Muscle of back (tissue), 3 donors: ENCODE measurements at regions not wholly inside any gene's neighbourhood (a gene's known extent, or its start where the extent isn't known, plus 50 kb on each side); places are given as distances from the start of the nearest gene placed in this dataset.
A peak's percentile ranks its signal among the peaks of the same experiment; 100 is the strongest.
"Not testable (repeated sequence)": the region's sequence is repeated elsewhere in the genome, so short reads cannot be mapped to it uniquely, and the experiment has no call there.

Source experiments
- DNase-seq, 3 donors: peaks; one replicate each; pipeline versions ENCODE4 v3.0.0 to v3.0.0-alpha.2; 2013

GRCh38 chr2:52542297-52542696 is 1225.3 kb upstream of the CHAC2 start:
- DNase-seq = no peak

- peak in 1 of 3 donors; percentile 10 for DNase-seq
Measured at GRCh38 chr2:52539026-52539970, 1228.3 kb upstream of the CHAC2 start.

- DNase-seq = no peak
Measured at GRCh38 chr2:52537588-52537987, 1230.0 kb upstream of the CHAC2 start.

DNA sequence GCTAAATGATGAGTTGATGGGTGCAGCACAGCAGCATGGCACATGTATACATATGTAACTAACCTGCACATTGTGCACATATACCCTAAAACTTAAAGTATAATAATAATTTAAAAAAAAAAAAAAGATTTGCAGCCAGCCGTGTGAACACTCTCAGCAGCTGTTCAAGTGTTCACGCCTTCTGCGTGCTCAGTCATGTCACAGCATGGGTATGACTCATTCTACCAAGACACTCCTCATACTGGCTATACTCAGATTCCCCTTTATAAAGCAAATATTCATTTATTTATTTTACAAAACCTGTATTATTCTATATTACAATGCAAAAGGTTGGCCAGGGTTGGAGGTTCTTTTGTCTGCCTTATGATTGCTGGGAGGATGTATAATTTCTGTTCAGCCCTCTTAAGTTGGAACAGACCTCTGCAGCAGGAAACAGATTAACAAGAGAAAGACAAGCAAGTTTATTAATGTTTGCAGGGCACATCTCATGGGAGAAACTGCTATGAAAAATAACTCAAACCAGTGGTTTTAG is 1230.6 kb upstream of the CHAC2 start:
- DNase-seq = no peak

DNA sequence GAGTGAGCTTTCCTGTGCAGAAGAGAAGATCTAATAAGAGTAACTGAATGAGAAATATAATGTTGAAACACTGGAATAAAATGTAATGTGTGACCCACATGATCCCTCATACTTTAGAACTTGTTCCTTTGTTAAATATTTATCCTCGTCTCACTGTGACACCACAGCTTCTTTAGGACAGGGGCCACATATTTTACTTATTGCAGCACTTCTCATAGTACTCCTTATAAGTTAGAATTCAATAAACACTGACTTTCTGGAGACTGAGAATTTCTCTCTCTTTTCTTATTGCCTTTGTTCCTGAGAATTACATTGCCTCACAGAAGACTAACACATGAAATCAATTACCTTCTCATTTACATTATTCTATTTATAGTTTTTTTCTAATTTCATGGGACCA is 1234.6 kb upstream of the CHAC2 start:
- DNase-seq = peak in 1 of 3 donors; percentile 19

- no peak for DNase-seq
Measured at GRCh38 chr2:52526735-52527134, 1240.9 kb upstream of the CHAC2 start.

DNA sequence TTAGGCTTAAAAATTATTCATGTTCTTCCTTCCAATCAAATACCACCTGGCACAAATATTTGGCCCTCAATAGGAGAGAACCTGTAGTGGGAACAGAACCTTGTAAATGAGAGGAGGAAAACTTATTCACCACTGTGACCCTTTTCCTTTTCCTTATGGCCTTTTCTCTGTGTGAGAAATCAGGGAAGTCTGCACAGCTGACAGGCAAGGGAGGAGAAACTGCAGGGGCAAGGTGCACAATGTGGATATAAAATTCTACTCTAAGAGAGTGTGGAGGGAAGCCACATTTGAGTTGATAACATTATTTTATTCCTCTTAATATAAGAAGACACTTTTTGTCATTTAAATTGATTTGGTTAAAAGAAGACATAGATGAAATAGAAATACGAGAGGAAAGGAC is 1247.0 kb upstream of the CHAC2 start:
- DNase-seq = no peak

DNA sequence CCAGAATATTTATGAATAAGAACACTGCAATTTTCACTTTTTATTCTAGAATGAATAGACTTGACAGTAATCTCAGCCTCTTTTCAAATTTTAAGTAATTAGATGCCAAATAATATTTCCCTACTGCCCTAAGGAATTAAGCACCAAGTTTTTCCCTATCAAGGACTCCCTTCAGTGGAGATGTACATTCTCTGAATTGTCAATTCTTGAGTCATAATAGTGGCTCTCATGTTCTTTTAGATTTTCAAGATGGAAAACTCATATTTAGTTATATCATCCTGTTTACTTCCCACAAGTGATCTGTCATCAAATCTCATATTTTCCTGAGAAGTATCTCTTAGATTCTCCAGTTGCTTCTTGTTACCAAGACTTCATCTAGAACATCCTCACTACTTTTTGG is 1248.9 kb upstream of the CHAC2 start:
- DNase-seq = no peak

GRCh38 chr2:52512760-52513159 is 1254.8 kb upstream of the CHAC2 start:
- DNase-seq = no peak

DNA sequence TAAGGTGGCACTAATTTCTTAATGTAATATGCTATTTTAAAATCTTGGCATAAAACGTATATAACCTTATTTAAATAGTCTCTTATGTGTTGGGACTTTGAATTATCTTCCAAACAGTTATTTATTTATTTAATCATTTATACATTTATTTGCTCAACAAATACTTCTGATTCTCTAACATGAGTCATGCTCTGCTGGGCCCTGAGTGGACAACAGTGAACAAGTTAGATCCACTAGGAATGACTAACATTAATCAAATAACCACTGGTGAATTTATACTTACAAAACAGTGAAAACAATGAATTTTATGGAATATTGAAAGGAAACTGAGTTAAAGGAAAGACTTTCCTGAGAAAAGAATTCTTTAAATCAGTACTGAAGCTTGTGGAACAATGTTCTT is 1257.2 kb upstream of the CHAC2 start:
- no peak for DNase-seq

- DNase-seq = no peak
Measured at GRCh38 chr2:52502476-52502860, 1265.1 kb upstream of the CHAC2 start.

GRCh38 chr2:52501715-52502475 is 1265.7 kb upstream of the CHAC2 start:
- no peak for DNase-seq

- DNase-seq = no peak
Measured at GRCh38 chr2:52500561-52500960, 1267.0 kb upstream of the CHAC2 start.

GRCh38 chr2:52498077-52498750 is 1269.4 kb upstream of the CHAC2 start:
- DNase-seq = no peak

DNA sequence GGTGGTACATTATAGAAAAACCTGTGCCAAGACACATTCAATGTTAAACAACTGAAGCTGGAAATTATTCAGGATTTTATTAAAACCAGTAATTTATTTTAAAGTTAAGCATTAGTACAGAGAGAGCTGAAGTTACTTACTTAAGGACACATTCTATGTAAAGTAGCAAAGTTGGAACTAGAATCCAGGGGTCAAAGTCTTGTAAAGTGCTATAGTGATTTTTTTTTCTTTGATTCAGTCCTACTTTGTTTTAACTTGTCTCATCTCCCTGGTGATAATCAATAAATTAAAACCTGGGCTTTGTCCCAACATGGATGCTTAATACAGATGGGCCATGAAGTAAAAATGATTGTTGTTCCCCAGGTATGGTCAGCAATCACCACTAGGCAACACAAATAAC is 1271.8 kb upstream of the CHAC2 start:
- DNase-seq = no peak

- DNase-seq = no peak
Measured at GRCh38 chr2:52477166-52477565, 1290.4 kb upstream of the CHAC2 start.

DNA sequence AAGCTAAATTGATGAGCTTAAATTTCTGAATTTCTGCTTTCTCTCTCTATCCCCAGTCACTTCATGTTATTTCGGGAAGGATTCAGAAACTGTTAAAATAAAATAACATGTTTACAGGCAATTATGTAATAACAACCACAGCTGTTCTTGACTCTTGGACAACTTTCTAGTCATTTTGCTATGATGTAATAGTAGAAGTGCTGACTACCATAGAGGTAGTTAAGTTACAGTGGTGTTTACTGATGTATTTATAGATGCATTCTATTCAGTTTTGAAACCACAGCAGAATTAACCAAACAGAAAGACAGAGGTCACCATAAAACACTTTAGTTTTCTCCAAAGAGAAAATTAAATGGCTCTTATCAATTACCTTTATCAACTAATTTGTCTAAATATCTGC is 1292.0 kb upstream of the CHAC2 start:
- DNase-seq = peak; percentile 7 to 22 (median 10)

DNA sequence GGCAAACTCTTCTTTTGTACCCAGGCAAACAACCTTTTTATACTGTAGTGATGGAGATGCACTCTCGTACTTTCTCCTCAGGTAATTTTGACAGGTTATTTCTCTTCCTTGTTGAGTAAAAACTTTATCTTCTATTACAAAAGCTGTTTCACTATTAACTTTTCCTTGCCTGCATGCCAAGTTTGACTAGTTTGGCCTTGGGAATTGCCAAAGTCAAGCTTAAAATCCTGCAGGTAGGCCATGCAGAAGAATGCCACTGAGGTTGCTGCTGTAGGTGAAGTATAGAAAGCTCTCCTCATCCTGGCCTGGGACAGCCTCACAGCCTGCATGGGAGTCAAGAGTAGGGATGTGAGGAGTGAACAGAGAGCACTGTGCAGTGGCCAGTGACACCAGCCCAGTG is 1293.5 kb upstream of the CHAC2 start:
- no peak for DNase-seq

- no peak for DNase-seq
Measured at GRCh38 chr2:52473526-52473925, 1294.1 kb upstream of the CHAC2 start.

- DNase-seq = not testable (repeated sequence)
Measured at GRCh38 chr2:52470457-52470856, 1297.1 kb upstream of the CHAC2 start.

DNA sequence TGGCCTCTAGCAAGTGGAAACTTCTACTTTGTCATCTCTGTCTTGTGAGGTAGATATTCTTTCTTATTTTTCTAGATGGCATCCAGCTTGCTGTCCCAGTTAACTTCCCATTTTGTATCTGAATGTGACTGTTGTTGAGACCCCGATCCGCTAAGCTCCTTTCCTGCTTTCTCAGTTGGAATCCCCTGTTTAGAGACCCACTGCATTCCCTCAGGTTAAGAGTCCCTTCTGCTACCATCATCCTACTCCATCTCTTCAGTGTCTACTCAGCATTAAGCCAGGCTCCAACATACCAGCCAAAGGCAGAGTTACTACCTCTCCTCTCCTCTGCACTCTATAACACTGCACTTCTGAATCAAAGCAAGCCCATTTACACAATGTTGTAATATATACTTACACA is 1300.4 kb upstream of the CHAC2 start:
- no peak for DNase-seq

- DNase-seq = no peak
Measured at GRCh38 chr2:52465287-52465686, 1302.3 kb upstream of the CHAC2 start.
